ENCODE measurements at regions not wholly inside any gene's neighbourhood (a gene's known extent, or its start where the extent isn't known, plus 50 kb on each side); places are given as distances from the start of the nearest gene placed in this dataset.

GRCh38 chr13:64935441-64935840, 2294.7 kb downstream of the PCDH9 start:
- TF ChIP-seq CTCF (conservative IDR thresholded peaks at IDR 0.05; ENCODE audit: low read depth, low read length) = no peak
- TF ChIP-seq POLR2A (IDR thresholded peaks at IDR 0.05; ENCODE audit: low read depth, low read length) = no peak
- TF ChIP-seq MAZ (IDR thresholded peaks at IDR 0.05; ENCODE audit: borderline replicate concordance, low read depth, low read length) = no peak
- no peak for TF ChIP-seq RAD21 (IDR thresholded peaks at IDR 0.05; ENCODE audit: low read length)
- no peak for TF ChIP-seq ELK1 (IDR thresholded peaks at IDR 0.05; ENCODE audit: borderline replicate concordance, low read depth, low read length)
